Gastrocnemius medialis (tissue), 4 donors: ENCODE measurements at regions not wholly inside any gene's neighbourhood (a gene's known extent, or its start where the extent isn't known, plus 50 kb on each side); places are given as distances from the start of the nearest gene placed in this dataset.

ENCODE experiments used
- ATAC-seq, 2 donors: fragments of 150-250 bp; one replicate each; pipeline ENCODE4 v1.9.1; 2016
- DNase-seq, 2 donors: peaks; one replicate each; pipeline ENCODE4 v3.0.0-alpha.2; 2019
- H3K27ac ChIP-seq, 4 donors: fragments of 200-600 bp; sonication (generic); 1 replicate in 1 of 4; 2 replicates in 3 of 4; pipeline ENCODE4 v1.5.1; 2016 to 2018; ENCODE audit warnings: mild to moderate bottlenecking in 2 of 4, moderate library complexity in 1 of 4
- H3K27me3 ChIP-seq, 3 donors: fragments of 200-600 bp; sonication (generic) in 2 of 3; 1 replicate in 1 of 3; 2 replicates in 2 of 3; pipeline versions ENCODE4 v1.5.1 to v1.6.0; 2016 to 2019; ENCODE audit warnings: mild to moderate bottlenecking in 1 of 3, moderate library complexity in 1 of 3
- H3K36me3 ChIP-seq, 2 donors: fragments of 200-600 bp; sonication (generic) in 1 of 2; one replicate each; pipeline ENCODE4 v1.5.1; 2017 to 2018
- H3K4me1 ChIP-seq, 2 donors: fragments of 200-600 bp; sonication (generic) in 1 of 2; one replicate each; pipeline ENCODE4 v1.5.1; 2016 to 2017; ENCODE audit warnings: mild to moderate bottlenecking in 2 of 2
- H3K4me3 ChIP-seq, 4 donors: fragments of 200-600 bp; sonication (generic) in 3 of 4; 1 replicate in 1 of 4; 2 replicates in 3 of 4; pipeline ENCODE4 v1.5.1; 2016 to 2019; ENCODE audit warnings: mild to moderate bottlenecking in 2 of 4
- H3K9me3 ChIP-seq, 3 donors: fragments of 200-600 bp; sonication (generic) in 2 of 3; 1 replicate in 1 of 3; 2 replicates in 2 of 3; pipeline ENCODE4 v1.5.1; 2016 to 2019
- POLR2A ChIP-seq, 2 donors: fragments of 450-650 bp; IDR thresholded peaks; one replicate each; pipeline ENCODE4 v1.6.1; 2017; ENCODE audit warnings: antibody characterized with exemption in 2 of 2, mild to moderate bottlenecking in 2 of 2, moderate library complexity in 2 of 2
- in situ Hi-C, 4 donors: fragments of 200-750 bp; cut with MboI; loops; one replicate each; pipeline versions ENCODE4 v1.15.0 to v1.8.0; 2017; ENCODE audit warnings: low sequenced_read_pairs in 4 of 4
- intact Hi-C: fragments of 100-400 bp; cut with DNase I; formaldehyde crosslinking; loops from one replicate; pipeline ENCODE4 v1.15.1; 2023; ENCODE audit warnings: low total_unique reads
- TF ChIP-seq, protein P1 (sequence below), 5 experiments: fragments of 450-650 bp in 3 of 5; fragments of 200-600 bp in 2 of 5; sonication (generic) in 2 of 5; IDR thresholded peaks in 4 of 5; conservative IDR thresholded peaks in 1 of 5; 1 replicate in 4 of 5; 2 replicates in 1 of 5; pipeline ENCODE4 v1.5.1; 2016 to 2019; ENCODE audit warnings: antibody characterized with exemption in 5 of 5, mild to moderate bottlenecking in 3 of 5, moderate library complexity in 3 of 5

DNA sequence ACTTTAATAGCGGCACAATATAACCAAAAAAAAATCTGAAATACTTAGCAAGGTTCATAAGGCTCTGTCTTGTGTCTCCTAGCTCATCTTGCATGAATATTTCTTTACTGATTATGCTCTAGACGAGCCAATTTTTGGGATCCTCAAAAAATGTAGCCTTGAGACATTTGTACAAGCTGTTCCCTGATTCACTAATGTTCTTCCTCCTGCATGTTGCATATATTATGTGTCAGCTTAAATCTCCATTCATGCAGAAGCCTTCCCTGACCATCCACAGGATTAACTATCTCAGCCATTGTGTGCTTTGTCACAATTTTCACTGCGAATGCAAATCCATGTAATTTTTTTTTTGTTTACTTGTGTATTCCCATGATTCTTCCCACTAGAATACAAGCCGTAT lies 594.0 kb upstream of the VRK2 start:
- in situ Hi-C loops: no loop called here
- TF ChIP-seq POLR2A (IDR thresholded peaks at IDR 0.05): no peak
- TF ChIP-seq, protein P1, sequence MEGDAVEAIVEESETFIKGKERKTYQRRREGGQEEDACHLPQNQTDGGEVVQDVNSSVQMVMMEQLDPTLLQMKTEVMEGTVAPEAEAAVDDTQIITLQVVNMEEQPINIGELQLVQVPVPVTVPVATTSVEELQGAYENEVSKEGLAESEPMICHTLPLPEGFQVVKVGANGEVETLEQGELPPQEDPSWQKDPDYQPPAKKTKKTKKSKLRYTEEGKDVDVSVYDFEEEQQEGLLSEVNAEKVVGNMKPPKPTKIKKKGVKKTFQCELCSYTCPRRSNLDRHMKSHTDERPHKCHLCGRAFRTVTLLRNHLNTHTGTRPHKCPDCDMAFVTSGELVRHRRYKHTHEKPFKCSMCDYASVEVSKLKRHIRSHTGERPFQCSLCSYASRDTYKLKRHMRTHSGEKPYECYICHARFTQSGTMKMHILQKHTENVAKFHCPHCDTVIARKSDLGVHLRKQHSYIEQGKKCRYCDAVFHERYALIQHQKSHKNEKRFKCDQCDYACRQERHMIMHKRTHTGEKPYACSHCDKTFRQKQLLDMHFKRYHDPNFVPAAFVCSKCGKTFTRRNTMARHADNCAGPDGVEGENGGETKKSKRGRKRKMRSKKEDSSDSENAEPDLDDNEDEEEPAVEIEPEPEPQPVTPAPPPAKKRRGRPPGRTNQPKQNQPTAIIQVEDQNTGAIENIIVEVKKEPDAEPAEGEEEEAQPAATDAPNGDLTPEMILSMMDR (IDR thresholded peaks at IDR 0.05 in 4 of 5, conservative IDR thresholded peaks at IDR 0.05 in 1 of 5): no peak
- Histone ChIP-seq H3K27ac (no peak overlapping the region), H3K9me3 (no peaks in the 10 kb centered on the region), H3K36me3 (no peaks in the 10 kb centered on the region), H3K4me3 (no peak overlapping the region), H3K27me3 (no peaks in the 10 kb centered on the region), H3K4me1 (no peaks in the 10 kb centered on the region)
- ATAC-seq (no peak), DNase-seq (no peak)
- intact Hi-C loops: no loop called here

- Histone ChIP-seq H3K9me3 (no peaks in the 10 kb centered on the region), H3K36me3 (no peaks in the 10 kb centered on the region), H3K27me3 (no peaks in the 10 kb centered on the region), H3K4me1 (no peaks in the 10 kb centered on the region), H3K4me3 (no peak overlapping the region), H3K27ac (no peak overlapping the region)
- ATAC-seq (no peak), DNase-seq (no peak)
- intact Hi-C loops (no loop called here), in situ Hi-C loops (no loop called here)
- TF ChIP-seq, protein P1 (IDR thresholded peaks at IDR 0.05 in 4 of 5, conservative IDR thresholded peaks at IDR 0.05 in 1 of 5): no peak
- TF ChIP-seq POLR2A (IDR thresholded peaks at IDR 0.05): no peak
Observed at GRCh38 chr2:57453945-57454344, 592.7 kb upstream of the VRK2 start.

- H3K4me3 ChIP-seq: no peak overlapping the region
- no peak overlapping the region for H3K27ac ChIP-seq
- H3K27me3 ChIP-seq: no peaks in the 10 kb centered on the region
- ATAC-seq (no peak), DNase-seq (no peak)
- H3K4me1 ChIP-seq: no peaks in the 10 kb centered on the region
- intact Hi-C loops: no loop called here
- TF ChIP-seq, protein P1 (IDR thresholded peaks at IDR 0.05 in 4 of 5, conservative IDR thresholded peaks at IDR 0.05 in 1 of 5): no peak
- TF ChIP-seq POLR2A (IDR thresholded peaks at IDR 0.05): no peak
- no peaks in the 10 kb centered on the region for H3K9me3 ChIP-seq
- in situ Hi-C loops: no loop called here
- no peaks in the 10 kb centered on the region for H3K36me3 ChIP-seq
Observed at GRCh38 chr2:57460396-57461276, 586.0 kb upstream of the VRK2 start.

DNA sequence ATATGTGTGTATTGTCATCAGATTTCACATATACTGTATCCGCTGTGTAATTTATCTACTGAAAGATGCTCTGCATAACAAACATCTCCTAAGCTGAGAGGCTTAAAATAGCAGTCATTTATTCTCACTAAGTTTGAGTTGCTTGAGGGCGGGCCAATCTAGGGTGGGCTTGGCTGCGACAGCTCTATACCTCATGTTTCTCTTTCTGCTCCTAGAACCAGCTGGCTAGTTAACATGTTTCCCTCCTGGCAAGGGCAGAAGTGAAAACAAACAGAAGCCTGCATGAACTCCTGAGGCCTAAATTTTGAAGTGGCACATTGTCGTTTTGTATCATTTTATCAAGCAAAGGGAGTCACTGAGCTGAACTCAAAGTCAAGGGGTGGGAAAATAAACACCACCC lies 585.0 kb upstream of the VRK2 start:
- H3K4me3 ChIP-seq: no peak overlapping the region
- TF ChIP-seq, protein P1 (IDR thresholded peaks at IDR 0.05 in 4 of 5, conservative IDR thresholded peaks at IDR 0.05 in 1 of 5): no peak
- TF ChIP-seq POLR2A (IDR thresholded peaks at IDR 0.05): no peak
- ATAC-seq (no peak), DNase-seq (no peak)
- no peak overlapping the region for H3K27ac ChIP-seq
- H3K4me1 ChIP-seq: no peaks in the 10 kb centered on the region
- intact Hi-C loops: no loop called here
- H3K36me3 ChIP-seq: no peaks in the 10 kb centered on the region
- in situ Hi-C loops: no loop called here
- H3K27me3 ChIP-seq: no peaks in the 10 kb centered on the region
- H3K9me3 ChIP-seq: no peaks in the 10 kb centered on the region
